ENCODE measurements at regions not wholly inside any gene's neighbourhood (a gene's known extent, or its start where the extent isn't known, plus 50 kb on each side); places are given as distances from the start of the nearest gene placed in this dataset.
A peak's percentile ranks its signal among the peaks of the same experiment; 100 is the strongest.
"Not testable (repeated sequence)": the region's sequence is repeated elsewhere in the genome, so short reads cannot be mapped to it uniquely, and the experiment has no call there.

GRCh38 chr3:127071597-127072001, 88.7 kb downstream of the PLXNA1 start:
- no peak for DNase-seq (ENCODE audit: low read depth)

GRCh38 chr3:127072221-127072771, 89.4 kb downstream of the PLXNA1 start:
- DNase-seq (ENCODE audit: low read depth): no peak

GRCh38 chr3:127072971-127073783, 90.3 kb downstream of the PLXNA1 start:
- DNase-seq (ENCODE audit: low read depth): no peak

GRCh38 chr3:127073941-127074820, 91.3 kb downstream of the PLXNA1 start:
- peak; percentile 21 for DNase-seq (ENCODE audit: low read depth)

- DNase-seq (ENCODE audit: low read depth): peak; percentile 77
These were observed 92.0 kb downstream of the PLXNA1 start for GRCh38 chr3:127074900-127075360.

- DNase-seq (ENCODE audit: low read depth): not testable (repeated sequence)
These were observed 93.5 kb downstream of the PLXNA1 start for GRCh38 chr3:127076166-127076992.

- no peak for DNase-seq (ENCODE audit: low read depth)
These were observed 94.2 kb downstream of the PLXNA1 start for GRCh38 chr3:127077068-127077467.

GRCh38 chr3:127077505-127078064, 94.7 kb downstream of the PLXNA1 start:
- no peak for DNase-seq (ENCODE audit: low read depth)

- DNase-seq (ENCODE audit: low read depth): no peak
These were observed 95.7 kb downstream of the PLXNA1 start for GRCh38 chr3:127078626-127079025.

GRCh38 chr3:127079211-127079610, 96.3 kb downstream of the PLXNA1 start:
- no peak for DNase-seq (ENCODE audit: low read depth)

GRCh38 chr3:127081001-127081720, 98.2 kb downstream of the PLXNA1 start:
- no peak for DNase-seq (ENCODE audit: low read depth)

- no peak for DNase-seq (ENCODE audit: low read depth)
These were observed 99.2 kb downstream of the PLXNA1 start for GRCh38 chr3:127082066-127082465.

- DNase-seq (ENCODE audit: low read depth): no peak
These were observed 101.0 kb downstream of the PLXNA1 start for GRCh38 chr3:127083778-127084397.

GRCh38 chr3:127084401-127084990, 101.6 kb downstream of the PLXNA1 start:
- no peak for DNase-seq (ENCODE audit: low read depth)

- no peak for DNase-seq (ENCODE audit: low read depth)
These were observed 102.7 kb downstream of the PLXNA1 start for GRCh38 chr3:127085576-127085975.

GRCh38 chr3:127086591-127086990, 103.7 kb downstream of the PLXNA1 start:
- DNase-seq (ENCODE audit: low read depth): not testable (repeated sequence)

- no peak for DNase-seq (ENCODE audit: low read depth)
These were observed 104.5 kb downstream of the PLXNA1 start for GRCh38 chr3:127087441-127087840.

GRCh38 chr3:127088511-127089351, 104.2 kb upstream of the PRR23E start:
- no peak for DNase-seq (ENCODE audit: low read depth)
